ENCODE measurements at regions not wholly inside any gene's neighbourhood (a gene's known extent, or its start where the extent isn't known, plus 50 kb on each side); places are given as distances from the start of the nearest gene placed in this dataset.

DNA sequence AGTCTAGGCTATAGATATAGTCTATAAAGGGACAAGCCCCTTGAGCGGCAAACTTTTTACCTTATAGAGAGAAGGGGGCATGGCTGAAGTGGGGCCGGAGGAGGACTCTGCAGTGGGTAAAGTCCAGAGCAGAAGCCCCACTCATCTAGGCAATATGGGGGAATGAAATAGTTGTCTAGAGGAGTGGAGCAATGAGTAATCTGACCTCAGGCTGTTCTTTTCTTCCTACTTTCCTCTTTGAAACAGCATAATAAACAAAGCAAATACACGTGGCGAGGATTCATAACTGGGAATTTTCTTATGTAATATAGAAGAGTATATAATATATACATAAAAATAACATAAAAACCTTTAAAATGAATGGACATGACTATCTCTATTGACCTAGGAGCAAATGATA is 546.4 kb upstream of the ZNF385D start:
- TF ChIP-seq HMG20B (CRISPR knock-in tag; IDR thresholded peaks at IDR 0.05) (no peak), SMC3 (conservative IDR thresholded peaks at IDR 0.05; ENCODE audit: insufficient read depth, low read depth, low read length) (no peak)
